HG03097 (cell line): ENCODE measurements at regions not wholly inside any gene's neighbourhood (a gene's known extent, or its start where the extent isn't known, plus 50 kb on each side); places are given as distances from the start of the nearest gene placed in this dataset.
"Not testable (repeated sequence)": the region's sequence is repeated elsewhere in the genome, so short reads cannot be mapped to it uniquely, and the experiment has no call there.

Experiments used
- ATAC-seq: cut with Tn5 transposase; IDR thresholded peaks from one replicate; pipeline ENCODE4 v1.9.1; 2021; ENCODE audit not compliant: unreplicated experiment, low FRiP score

DNA sequence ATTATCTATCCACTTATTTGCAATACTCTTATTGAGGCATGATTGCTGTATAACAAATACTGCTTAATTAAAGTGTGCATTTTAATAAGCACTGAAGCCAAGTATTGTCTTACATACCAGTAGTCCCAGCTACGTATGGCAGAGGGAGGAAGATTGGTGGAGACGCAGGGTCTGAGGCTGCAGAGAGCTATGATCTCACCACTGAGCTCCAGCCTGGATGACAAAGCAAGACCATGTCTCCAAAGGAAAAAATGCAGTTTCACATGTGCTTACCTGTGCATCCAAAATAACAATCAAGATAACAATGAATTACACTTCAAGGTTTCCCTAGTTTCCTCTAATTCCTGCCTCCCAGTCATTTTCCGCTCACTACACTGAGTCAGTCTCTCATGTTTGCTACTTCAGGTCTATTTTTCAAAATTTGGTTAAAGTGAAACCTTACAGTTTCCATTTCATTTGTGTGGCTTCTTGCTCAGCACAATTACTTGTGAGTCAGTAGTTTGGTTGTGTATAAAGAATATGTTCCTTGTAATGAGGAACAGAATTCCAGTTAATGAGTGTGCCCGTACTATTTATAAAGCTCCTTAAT is 1250.1 kb downstream of the TMEM121 start:
- no peak for ATAC-seq

GRCh38 chr14:106778986-106779385 is 1252.6 kb downstream of the TMEM121 start:
- ATAC-seq, result no peak

DNA sequence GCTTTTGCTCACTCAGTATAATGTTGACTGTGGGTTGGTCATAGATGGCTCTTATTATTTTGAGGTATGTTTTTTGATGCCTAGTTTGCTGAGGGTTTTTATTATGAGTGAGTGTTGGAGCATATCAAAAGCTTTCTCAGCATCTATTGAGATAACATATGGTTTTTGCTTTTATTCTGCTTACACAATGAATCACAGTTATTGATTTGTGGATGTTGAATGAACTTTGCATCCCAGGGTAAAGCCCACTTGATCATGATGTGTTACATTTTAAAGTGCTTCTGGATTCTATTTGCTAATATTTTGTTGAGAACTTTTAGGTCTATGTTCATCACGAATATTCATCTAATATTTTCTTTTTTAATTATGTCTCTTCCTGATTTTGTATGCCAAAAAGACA is 1260.3 kb downstream of the TMEM121 start:
- ATAC-seq, result no peak

DNA sequence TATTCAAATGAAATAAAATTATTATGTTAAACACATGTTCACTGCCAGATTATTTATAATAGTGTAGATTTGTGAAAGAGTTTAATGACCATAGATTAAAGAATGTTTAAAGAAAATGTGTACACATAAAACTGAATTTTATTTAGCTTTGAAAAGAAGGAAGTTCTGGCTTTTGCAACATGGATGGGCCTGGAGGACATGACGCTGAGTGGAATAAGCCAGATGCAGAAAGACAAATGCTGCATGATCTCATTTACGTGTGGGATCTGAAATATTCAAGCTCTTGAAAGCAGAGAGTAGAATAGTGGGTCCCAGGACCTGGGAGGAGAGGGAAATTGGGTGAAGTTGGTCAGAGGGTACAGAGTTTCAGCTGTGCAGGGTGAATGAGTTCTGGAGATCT is 1261.2 kb downstream of the TMEM121 start:
- ATAC-seq, result no peak

GRCh38 chr14:106788534-106788933 is 1262.2 kb downstream of the TMEM121 start:
- ATAC-seq, result no peak

- no peak for ATAC-seq
These were observed 1262.9 kb downstream of the TMEM121 start for GRCh38 chr14:106789318-106789717.

DNA sequence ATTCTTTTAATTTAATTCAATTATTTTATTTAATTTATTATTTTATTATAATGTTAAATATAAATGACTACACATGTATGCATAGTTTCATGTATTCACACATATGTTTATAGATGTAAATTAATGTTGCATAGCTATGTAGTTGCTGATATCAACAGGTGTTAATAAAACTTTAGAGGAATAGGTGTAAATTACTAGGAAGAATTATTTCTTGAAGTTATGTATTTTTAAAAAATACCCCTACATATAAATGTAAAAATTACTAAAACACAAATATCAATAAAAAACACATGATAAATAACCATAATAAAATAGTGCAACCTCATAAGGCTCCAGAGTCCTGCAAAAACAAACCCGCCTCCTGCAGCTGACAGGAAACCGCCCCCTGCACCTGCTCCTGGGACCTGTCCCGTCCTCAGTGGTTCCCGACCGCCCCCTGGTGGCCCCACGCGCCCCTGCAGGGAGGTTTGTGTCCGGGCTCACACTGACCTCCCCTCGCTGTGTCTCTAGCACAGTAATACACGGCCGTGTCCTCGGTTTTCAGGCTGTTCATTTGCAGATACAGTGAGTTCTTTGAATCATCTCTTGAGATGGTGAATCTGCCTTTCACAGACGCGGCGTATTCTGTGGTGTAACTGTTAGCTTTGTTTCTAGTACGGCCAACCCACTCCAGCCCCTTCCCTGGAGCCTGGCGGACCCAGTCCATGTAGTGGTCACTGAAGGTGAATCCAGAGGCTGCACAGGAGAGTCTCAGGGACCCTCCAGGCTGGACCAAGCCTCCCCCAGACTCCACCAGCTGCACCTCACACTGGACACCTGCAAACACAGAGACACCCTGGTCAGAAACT is 1264.0 kb downstream of the TMEM121 start:
- ATAC-seq, result no peak

DNA sequence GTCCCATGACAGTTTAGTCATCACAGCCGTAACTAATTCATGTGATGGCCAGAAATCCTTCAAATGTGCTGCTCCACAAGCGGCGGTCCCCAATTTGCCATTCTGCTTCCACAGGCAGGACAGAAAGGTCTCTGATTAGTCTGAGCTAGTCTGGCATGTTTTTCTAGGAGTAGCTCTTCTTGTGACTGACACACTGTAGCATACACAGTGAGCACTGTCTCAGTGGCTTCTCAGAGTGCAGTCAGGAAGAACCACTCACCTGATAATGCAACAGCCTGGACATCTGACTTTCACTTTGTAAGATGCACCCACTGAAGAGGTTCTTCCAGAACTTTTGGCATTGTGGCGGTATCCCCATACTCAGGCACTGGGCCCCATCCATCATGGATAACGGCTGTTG is 1266.2 kb downstream of the TMEM121 start:
- ATAC-seq, result no peak

- not testable (repeated sequence) for ATAC-seq
These were observed 1271.8 kb downstream of the TMEM121 start for GRCh38 chr14:106798166-106798565.

- no peak for ATAC-seq
These were observed 1276.3 kb downstream of the TMEM121 start for GRCh38 chr14:106802413-106803364.

GRCh38 chr14:106803379-106803778 is 1277.0 kb downstream of the TMEM121 start:
- no peak for ATAC-seq

DNA sequence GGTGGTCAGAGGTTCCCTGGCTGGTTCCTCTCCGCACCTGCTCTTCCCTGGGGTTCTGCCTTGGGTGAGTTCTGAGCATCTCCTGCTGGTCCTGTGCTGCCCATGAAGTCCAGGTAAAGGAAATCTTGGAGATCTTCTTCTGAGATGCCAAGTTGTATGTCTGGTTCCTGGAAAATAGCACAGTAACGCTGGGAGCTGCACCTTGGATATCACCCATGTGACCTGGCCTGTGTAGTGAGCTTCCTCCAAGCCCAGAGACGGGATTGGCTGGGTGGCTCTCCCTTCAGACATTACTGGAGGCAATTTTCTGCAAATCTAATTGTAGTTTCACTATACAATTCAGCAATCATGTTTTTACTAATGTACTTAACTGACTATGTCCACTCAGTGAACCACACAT is 1281.1 kb downstream of the TMEM121 start:
- no peak for ATAC-seq

DNA sequence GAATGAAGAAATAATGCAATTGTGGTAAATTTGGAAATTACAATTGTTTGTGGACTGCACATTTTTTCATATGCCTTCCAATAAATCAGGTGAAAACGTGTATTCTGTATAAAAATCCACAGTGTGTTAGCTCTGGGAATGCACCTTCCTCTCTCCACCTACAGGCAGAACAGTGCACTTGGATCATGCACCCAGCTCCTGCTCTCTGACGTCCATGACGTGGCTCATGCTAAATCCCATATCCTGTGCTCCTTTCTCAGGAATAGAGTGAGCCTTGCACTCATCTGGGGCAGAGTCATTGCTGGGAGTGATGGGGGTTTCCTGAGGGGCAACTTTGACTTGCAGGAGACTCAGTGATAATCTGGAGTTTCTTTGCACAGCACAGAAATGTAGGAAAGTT is 1282.1 kb downstream of the TMEM121 start:
- no peak for ATAC-seq

DNA sequence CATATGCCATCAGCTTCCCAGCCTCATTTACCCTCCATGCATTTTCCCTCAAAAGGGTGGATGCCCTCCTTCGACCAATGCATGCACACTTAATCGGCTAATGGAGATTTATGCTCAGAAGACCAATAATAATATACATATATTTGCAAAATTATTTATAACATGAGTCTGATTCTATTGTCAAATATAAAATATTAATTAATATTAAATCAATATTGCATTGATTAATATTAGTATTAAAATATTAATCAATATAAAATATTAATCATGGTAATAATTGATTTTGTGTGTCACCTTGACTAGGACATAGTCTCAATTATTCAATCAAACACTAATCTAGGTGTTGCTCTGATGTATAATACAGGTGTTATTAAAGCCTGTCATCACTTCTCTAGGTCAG is 1282.5 kb downstream of the TMEM121 start:
- no peak for ATAC-seq

DNA sequence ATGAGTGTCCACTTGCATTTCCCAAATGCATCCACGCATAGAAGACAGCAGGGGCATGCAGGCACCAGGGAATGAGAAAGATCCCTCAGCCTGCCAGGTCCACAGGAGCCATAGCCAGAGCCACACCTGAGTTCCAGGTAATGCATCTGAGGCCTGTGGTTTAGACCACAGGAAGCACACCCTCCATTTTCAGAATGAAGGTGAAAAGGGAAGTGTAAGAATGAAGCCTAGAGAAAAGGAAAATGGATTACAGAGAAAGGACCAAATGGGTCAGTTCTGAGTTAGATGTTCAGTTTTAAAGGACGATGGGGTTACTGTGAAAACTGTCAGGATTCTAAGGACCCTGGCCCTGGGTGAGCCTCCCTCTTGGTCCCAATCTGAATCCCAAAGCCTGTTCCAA is 1283.2 kb downstream of the TMEM121 start:
- no peak for ATAC-seq

DNA sequence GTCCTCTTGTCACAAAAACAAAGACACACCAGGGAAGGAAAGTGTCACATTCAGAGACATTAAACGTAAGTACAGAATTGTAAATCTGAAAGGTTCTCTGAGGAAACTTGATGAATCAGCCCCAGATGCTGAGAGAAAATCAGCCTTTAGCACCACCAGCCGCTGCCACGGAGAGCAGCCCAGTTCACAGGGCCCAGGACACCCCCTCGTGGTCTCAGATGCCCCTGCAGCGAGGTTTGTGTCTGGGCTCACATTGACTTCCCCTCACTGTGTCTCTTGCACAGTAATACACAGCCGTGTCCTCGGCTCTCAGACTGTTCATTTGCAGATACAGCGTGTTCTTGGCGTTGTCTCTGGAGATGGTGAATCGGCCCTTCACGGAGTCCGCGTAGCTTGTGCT is 1283.8 kb downstream of the TMEM121 start:
- not testable (repeated sequence) for ATAC-seq

GRCh38 chr14:106811162-106811561 is 1284.8 kb downstream of the TMEM121 start:
- ATAC-seq, result no peak

- no peak for ATAC-seq
These were observed 1286.5 kb downstream of the TMEM121 start for GRCh38 chr14:106812788-106813476.

GRCh38 chr14:106813477-106813823 is 1287.1 kb downstream of the TMEM121 start:
- ATAC-seq, result no peak

DNA sequence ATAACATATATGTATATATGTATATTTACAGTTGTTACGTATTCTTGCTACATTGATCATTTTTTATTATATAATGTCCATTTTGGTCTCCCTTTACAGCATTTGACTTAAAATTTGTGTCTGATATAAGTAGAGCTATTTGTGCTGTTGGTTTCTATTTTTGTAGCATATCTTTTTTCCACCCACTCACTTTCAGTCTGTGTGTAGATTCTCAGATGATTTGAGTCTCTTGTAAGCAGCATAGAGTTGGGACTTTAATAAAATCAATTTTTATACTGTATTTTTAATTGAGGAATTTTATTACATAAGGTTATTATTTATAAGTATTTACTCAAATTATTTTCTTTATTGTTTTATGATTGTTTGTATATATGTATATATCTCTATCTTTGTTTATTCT is 1293.7 kb downstream of the TMEM121 start:
- ATAC-seq, result no peak

DNA sequence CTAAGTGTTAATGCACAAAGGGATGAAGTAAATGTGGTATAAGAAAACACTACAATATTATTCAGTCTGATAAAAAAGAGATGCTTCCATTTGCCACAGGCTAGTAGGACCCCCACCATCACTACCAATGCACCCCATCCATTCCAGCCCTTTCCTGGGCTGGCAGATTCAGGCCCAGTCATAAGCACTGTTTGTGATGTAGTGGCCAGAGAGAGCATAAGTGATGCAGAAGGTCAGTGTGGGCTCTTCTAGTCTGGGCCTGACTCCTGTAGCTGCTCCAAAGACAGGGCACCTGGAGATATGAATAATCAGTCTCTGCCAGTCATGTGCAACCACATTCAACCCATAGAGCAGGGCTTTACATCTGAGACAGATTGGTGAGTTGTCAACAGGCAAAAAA is 1294.7 kb downstream of the TMEM121 start:
- ATAC-seq, result no peak
